ENCODE measurements at regions not wholly inside any gene's neighbourhood (a gene's known extent, or its start where the extent isn't known, plus 50 kb on each side); places are given as distances from the start of the nearest gene placed in this dataset.

GRCh38 chr5:34450338-34450737 lies 205.8 kb upstream of the RAI14 start:
- Histone ChIP-seq H3K27me3 (ENCODE audit: control insufficient read depth, insufficient read depth, low read length, poor library complexity, severe bottlenecking) (no peaks in the 10 kb centered on the region), H3K27ac (ENCODE audit: low read depth, low read length) (no peak overlapping the region), H3K9me3 (ENCODE audit: control insufficient read depth, low read length) (peaks cover 6% of the 10 kb centered on the region), H3K4me1 (ENCODE audit: control insufficient read depth, insufficient read depth, low read length) (no peaks in the 10 kb centered on the region), H3K36me3 (ENCODE audit: control insufficient read depth, insufficient read depth, low read length) (no peaks in the 10 kb centered on the region), H3K9ac (ENCODE audit: extremely low read depth, low read length, poor library complexity, severe bottlenecking) (no peak overlapping the region), H3K4me3 (ENCODE audit: low read length) (no peak overlapping the region)
- Mint-ChIP-seq H3K9me3 (peaks cover 9% of the 10 kb centered on the region), H3K27ac (no peak overlapping the region), H3K27me3 (ENCODE audit: insufficient read depth) (no peaks in the 10 kb centered on the region), H3K4me1 (peaks cover 11% of the 10 kb centered on the region), H3K4me3 (no peak overlapping the region), H3K36me3 (ENCODE audit: low read depth) (no peaks in the 10 kb centered on the region)
- DNase-seq: no peak
- WGBS, 2 experiments (ENCODE audit: insufficient coverage in 1 of 2, insufficient read length in 1 of 2): 95 to 100% methylated on average over 1 to 2 of the region's 2 CpGs
- TF ChIP-seq, protein P1, sequence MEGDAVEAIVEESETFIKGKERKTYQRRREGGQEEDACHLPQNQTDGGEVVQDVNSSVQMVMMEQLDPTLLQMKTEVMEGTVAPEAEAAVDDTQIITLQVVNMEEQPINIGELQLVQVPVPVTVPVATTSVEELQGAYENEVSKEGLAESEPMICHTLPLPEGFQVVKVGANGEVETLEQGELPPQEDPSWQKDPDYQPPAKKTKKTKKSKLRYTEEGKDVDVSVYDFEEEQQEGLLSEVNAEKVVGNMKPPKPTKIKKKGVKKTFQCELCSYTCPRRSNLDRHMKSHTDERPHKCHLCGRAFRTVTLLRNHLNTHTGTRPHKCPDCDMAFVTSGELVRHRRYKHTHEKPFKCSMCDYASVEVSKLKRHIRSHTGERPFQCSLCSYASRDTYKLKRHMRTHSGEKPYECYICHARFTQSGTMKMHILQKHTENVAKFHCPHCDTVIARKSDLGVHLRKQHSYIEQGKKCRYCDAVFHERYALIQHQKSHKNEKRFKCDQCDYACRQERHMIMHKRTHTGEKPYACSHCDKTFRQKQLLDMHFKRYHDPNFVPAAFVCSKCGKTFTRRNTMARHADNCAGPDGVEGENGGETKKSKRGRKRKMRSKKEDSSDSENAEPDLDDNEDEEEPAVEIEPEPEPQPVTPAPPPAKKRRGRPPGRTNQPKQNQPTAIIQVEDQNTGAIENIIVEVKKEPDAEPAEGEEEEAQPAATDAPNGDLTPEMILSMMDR (conservative IDR thresholded peaks at IDR 0.05): no peak

DNA sequence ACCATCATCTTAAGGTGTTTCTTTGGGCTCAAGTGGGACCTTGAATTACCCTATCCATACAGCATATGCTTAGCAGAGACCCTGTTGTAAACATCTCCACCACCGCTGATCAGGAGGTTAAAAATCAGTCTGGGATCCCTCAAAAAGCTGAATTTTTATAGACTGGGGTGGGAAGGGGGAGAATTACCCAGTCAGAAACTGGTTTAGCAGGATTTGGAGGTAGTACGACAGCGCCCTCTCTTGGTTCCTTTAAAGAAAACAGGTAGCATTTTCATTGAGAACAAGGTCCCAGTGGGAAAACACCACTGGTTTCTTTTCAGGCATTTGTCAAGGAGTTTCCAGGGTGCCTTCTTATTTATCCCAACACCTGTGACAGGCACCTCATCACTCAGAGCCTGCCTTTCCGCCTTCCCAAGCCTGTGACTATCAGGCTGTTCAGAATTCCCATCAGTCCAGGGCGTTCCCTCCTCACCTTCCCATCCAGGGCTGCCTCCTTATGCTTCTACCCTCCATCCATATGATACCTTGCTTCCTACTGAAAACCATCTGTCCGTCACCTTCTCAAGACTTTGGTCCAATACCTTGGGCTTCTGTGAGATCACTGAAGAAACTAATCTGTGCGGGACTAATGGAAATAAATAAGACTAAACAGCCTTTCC lies 203.8 kb upstream of the RAI14 start:
- DNase-seq: peak; percentile 48
- Histone ChIP-seq H3K9ac (ENCODE audit: extremely low read depth, low read length, poor library complexity, severe bottlenecking) (no peak overlapping the region), H3K4me1 (ENCODE audit: control insufficient read depth, insufficient read depth, low read length) (no peaks in the 10 kb centered on the region), H3K27ac (ENCODE audit: low read depth, low read length) (no peak overlapping the region), H3K4me3 (ENCODE audit: low read length) (no peak overlapping the region), H3K36me3 (ENCODE audit: control insufficient read depth, insufficient read depth, low read length) (no peaks in the 10 kb centered on the region), H3K9me3 (ENCODE audit: control insufficient read depth, low read length) (peaks cover 21% of the 10 kb centered on the region), H3K27me3 (ENCODE audit: control insufficient read depth, insufficient read depth, low read length, poor library complexity, severe bottlenecking) (no peaks in the 10 kb centered on the region)
- Mint-ChIP-seq H3K36me3 (ENCODE audit: low read depth) (no peaks in the 10 kb centered on the region), H3K4me1 (peaks cover 12% of the 10 kb centered on the region), H3K27ac (no peak overlapping the region), H3K4me3 (no peak overlapping the region), H3K27me3 (ENCODE audit: insufficient read depth) (no peaks in the 10 kb centered on the region), H3K9me3 (peaks cover 23% of the 10 kb centered on the region)
- WGBS, 2 experiments (ENCODE audit: insufficient coverage in 1 of 2, insufficient read length in 1 of 2): 24 to 36% methylated on average over 5 to 7 of the region's 7 CpGs
- TF ChIP-seq, protein P1 (conservative IDR thresholded peaks at IDR 0.05): peak; percentile 86

- H3K27ac Mint-ChIP-seq: no peak overlapping the region
- H3K9me3 ChIP-seq (ENCODE audit: control insufficient read depth, low read length): peaks cover 45% of the 10 kb centered on the region
- H3K4me1 ChIP-seq (ENCODE audit: control insufficient read depth, insufficient read depth, low read length): no peaks in the 10 kb centered on the region
- TF ChIP-seq, protein P1 (conservative IDR thresholded peaks at IDR 0.05): no peak
- H3K27ac ChIP-seq (ENCODE audit: low read depth, low read length): no peak overlapping the region
- H3K4me3 Mint-ChIP-seq: no peak overlapping the region
- H3K36me3 ChIP-seq (ENCODE audit: control insufficient read depth, insufficient read depth, low read length): no peaks in the 10 kb centered on the region
- H3K27me3 Mint-ChIP-seq (ENCODE audit: insufficient read depth): no peaks in the 10 kb centered on the region
- peaks cover 42% of the 10 kb centered on the region for H3K9me3 Mint-ChIP-seq
- H3K4me3 ChIP-seq (ENCODE audit: low read length): no peak overlapping the region
- peaks cover 12% of the 10 kb centered on the region for H3K4me1 Mint-ChIP-seq
- DNase-seq: no peak
- no peak overlapping the region for H3K9ac ChIP-seq (ENCODE audit: extremely low read depth, low read length, poor library complexity, severe bottlenecking)
- no peaks in the 10 kb centered on the region for H3K36me3 Mint-ChIP-seq (ENCODE audit: low read depth)
- WGBS, 2 experiments (ENCODE audit: insufficient coverage in 1 of 2, insufficient read length in 1 of 2): 92 to 100% methylated on average over 3 of the region's 3 CpGs
- no peaks in the 10 kb centered on the region for H3K27me3 ChIP-seq (ENCODE audit: control insufficient read depth, insufficient read depth, low read length, poor library complexity, severe bottlenecking)
Measured at GRCh38 chr5:34455098-34455497, 201.0 kb upstream of the RAI14 start.

All from endodermal cell (in vitro differentiated cells).